CD14-positive monocyte (primary cell): ENCODE measurements at regions not wholly inside any gene's neighbourhood (a gene's known extent, or its start where the extent isn't known, plus 50 kb on each side); places are given as distances from the start of the nearest gene placed in this dataset.

Source experiments
- DNase-seq, 3 donors: peaks; one replicate each; pipeline ENCODE4 v3.0.0-alpha.2; 2011 to 2022
- H2AFZ ChIP-seq: 2 replicates; pipeline ENCODE4 v1.6.0; 2012; ENCODE audit warnings: mild to moderate bottlenecking, low read depth, low read length, inconsistent platforms; ENCODE audit not compliant: insufficient read depth, poor library complexity, severe bottlenecking
- H3K27ac ChIP-seq, 2 donors: 1 replicate in 1 of 2; 2 replicates in 1 of 2; pipeline ENCODE4 v1.5.1; 2012 to 2013; ENCODE audit warnings: low read length in 2 of 2, control low read depth in 1 of 2, inconsistent platforms in 1 of 2, low read depth in 1 of 2, mild to moderate bottlenecking in 1 of 2
- H3K27me3 ChIP-seq, 2 donors: one replicate each; pipeline versions ENCODE4 v1.6.0 to v1.6.1; 2011 to 2013; ENCODE audit warnings: low read length in 2 of 2; ENCODE audit not compliant: control insufficient read depth in 2 of 2, insufficient read depth in 2 of 2
- H3K36me3 ChIP-seq, 2 donors: replicated peaks in 1 of 2; 1 replicate in 1 of 2; 2 replicates in 1 of 2; pipeline versions ENCODE4 v1.5.1 to v1.6.1; 2012 to 2013; ENCODE audit warnings: low read length in 2 of 2, control low read depth in 1 of 2, inconsistent platforms in 1 of 2, mild to moderate bottlenecking in 1 of 2; ENCODE audit not compliant: insufficient read depth in 2 of 2, control insufficient read depth in 1 of 2
- H3K4me1 ChIP-seq, 2 donors: 1 replicate in 1 of 2; 2 replicates in 1 of 2; pipeline versions ENCODE4 v1.5.1 to v1.6.1; 2012 to 2013; ENCODE audit warnings: low read length in 2 of 2, control low read depth in 1 of 2, inconsistent platforms in 1 of 2, mild to moderate bottlenecking in 1 of 2, moderate library complexity in 1 of 2; ENCODE audit not compliant: insufficient read depth in 2 of 2, control insufficient read depth in 1 of 2
- H3K4me2 ChIP-seq: replicated peaks from 2 replicates; pipeline ENCODE3; 2012; ENCODE audit warnings: low read length, moderate library complexity, mild to moderate bottlenecking; ENCODE audit not compliant: poor library complexity, severe bottlenecking; ENCODE audit errors: extremely low read depth
- H3K4me3 ChIP-seq, 3 experiments: fragments of 200-600 bp in 1 of 3; sonication (generic) in 1 of 3; replicated peaks in 1 of 3; 1 replicate in 2 of 3; 2 replicates in 1 of 3; pipeline ENCODE4 v1.5.1; 2011 to 2013; ENCODE audit warnings: low read length in 3 of 3, mild to moderate bottlenecking in 3 of 3, control low read depth in 2 of 3, low read depth in 2 of 3, inconsistent platforms in 1 of 3, moderate library complexity in 1 of 3
- H3K79me2 ChIP-seq: 2 replicates; pipeline ENCODE4 v1.6.0; 2012; ENCODE audit warnings: mild to moderate bottlenecking, control low read depth, inconsistent platforms, low read length, moderate library complexity; ENCODE audit not compliant: insufficient read depth
- H3K9ac ChIP-seq: 2 replicates; pipeline ENCODE4 v1.6.0; 2017; ENCODE audit warnings: low read length, mild to moderate bottlenecking; ENCODE audit not compliant: insufficient read depth, poor library complexity, severe bottlenecking
- H3K9me3 ChIP-seq, 2 donors: replicated peaks in 1 of 2; 1 replicate in 1 of 2; 2 replicates in 1 of 2; pipeline versions ENCODE4 v1.5.1 to v1.6.1; 2012 to 2013; ENCODE audit warnings: low read length in 2 of 2, control low read depth in 1 of 2; ENCODE audit not compliant: control insufficient read depth in 1 of 2, insufficient read depth in 1 of 2
- H4K20me1 ChIP-seq: 2 replicates; pipeline ENCODE4 v1.6.0; 2012; ENCODE audit warnings: mild to moderate bottlenecking, low read length, control low read depth, moderate library complexity; ENCODE audit not compliant: insufficient read depth
- H3K27ac Mint-ChIP-seq, 7 donors: one replicate each; pipeline ENCODE4 v1.8.0; 2020; ENCODE audit warnings: mild to moderate bottlenecking in 7 of 7, mixed read lengths in 7 of 7, moderate library complexity in 6 of 7, inconsistent platforms in 2 of 7
- H3K27me3 Mint-ChIP-seq, 3 donors: one replicate each; pipeline ENCODE4 v1.8.0; 2021 to 2022; ENCODE audit warnings: low read depth in 3 of 3, mild to moderate bottlenecking in 3 of 3, mixed read lengths in 3 of 3, moderate library complexity in 3 of 3, inconsistent platforms in 1 of 3
- H3K36me3 Mint-ChIP-seq, 2 donors: one replicate each; pipeline ENCODE4 v1.8.0; 2020; ENCODE audit warnings: mixed read lengths in 2 of 2, inconsistent platforms in 1 of 2, mild to moderate bottlenecking in 1 of 2
- H3K4me1 Mint-ChIP-seq: one replicate; pipeline ENCODE4 v1.8.0; 2020; ENCODE audit warnings: mild to moderate bottlenecking, mixed read lengths
- H3K4me3 Mint-ChIP-seq, 2 donors: one replicate each; pipeline ENCODE4 v1.8.0; 2020; ENCODE audit warnings: mild to moderate bottlenecking in 2 of 2, mixed read lengths in 2 of 2, moderate library complexity in 1 of 2
- H3K9me3 Mint-ChIP-seq, 7 donors: one replicate each; pipeline ENCODE4 v1.8.0; 2020 to 2022; ENCODE audit warnings: mixed read lengths in 7 of 7, mild to moderate bottlenecking in 6 of 7, moderate library complexity in 6 of 7, inconsistent platforms in 2 of 7
- CTCF ChIP-seq: fragments of 200-600 bp; IDR thresholded peaks from one replicate; pipeline ENCODE4 v1.8.0; 2022; ENCODE audit warnings: antibody characterized with exemption, mild to moderate bottlenecking
- WGBS: methylation state at CpG from one replicate; pipeline ENCODE4 v1.1.5; 2013; ENCODE audit warnings: missing lambda C conversion rate; ENCODE audit not compliant: insufficient coverage; 5-methylcytosine and 5-hydroxymethylcytosine counted together
- intact Hi-C, 2 donors: fragments of 100-400 bp; cut with micrococcal nuclease; formaldehyde crosslinking; loops; one replicate each; pipeline versions ENCODE4 v1.15.0 to v1.15.1; 2023

GRCh38 chr2:67321588-67321903 is 75.6 kb upstream of the ETAA1 start:
- no peaks in the 10 kb centered on the region for H3K9me3 ChIP-seq
- Mint-ChIP-seq H3K27ac (no peak overlapping the region), H3K4me1 (no peaks in the 10 kb centered on the region), H3K9me3 (no peaks in the 10 kb centered on the region), H3K36me3 (no peaks in the 10 kb centered on the region), H3K27me3 (peaks cover 0 to 4% (median 1%) of the 10 kb centered on the region in 3 donors), H3K4me3 (no peak overlapping the region)
- DNase-seq: no peak
- H4K20me1 ChIP-seq: no peaks in the 10 kb centered on the region
- no peaks in the 10 kb centered on the region for H3K4me1 ChIP-seq
- H3K4me2 ChIP-seq: no peak overlapping the region
- WGBS: no CpG with 5 or more reads among the region's 3 CpGs
- no peak overlapping the region for H3K9ac ChIP-seq
- H3K36me3 ChIP-seq: no peaks in the 10 kb centered on the region
- no peak overlapping the region for H2AFZ ChIP-seq
- no peak for TF ChIP-seq CTCF
- H3K79me2 ChIP-seq: no peaks in the 10 kb centered on the region
- no peak overlapping the region for H3K4me3 ChIP-seq
- H3K27ac ChIP-seq: no peak overlapping the region
- H3K27me3 ChIP-seq: no peaks in the 10 kb centered on the region
- intact Hi-C loops: no loop called here

- H3K79me2 ChIP-seq: no peaks in the 10 kb centered on the region
- no peaks in the 10 kb centered on the region for H3K36me3 Mint-ChIP-seq
- H3K4me1 ChIP-seq: no peaks in the 10 kb centered on the region
- no peaks in the 10 kb centered on the region for H4K20me1 ChIP-seq
- no peaks in the 10 kb centered on the region for H3K4me1 Mint-ChIP-seq
- H3K4me3 ChIP-seq: no peak overlapping the region
- H3K4me2 ChIP-seq: no peak overlapping the region
- DNase-seq: no peak
- no peaks in the 10 kb centered on the region for H3K27me3 ChIP-seq
- H3K36me3 ChIP-seq: no peaks in the 10 kb centered on the region
- H3K9me3 ChIP-seq: no peaks in the 10 kb centered on the region
- WGBS: 43% methylated on average over 1 of the region's 3 CpGs
- H2AFZ ChIP-seq: no peak overlapping the region
- H3K27me3 Mint-ChIP-seq: peaks cover 0 to 5% (median 1%) of the 10 kb centered on the region in 3 donors
- no peak for TF ChIP-seq CTCF
- H3K9me3 Mint-ChIP-seq: no peaks in the 10 kb centered on the region
- H3K27ac ChIP-seq: no peak overlapping the region
- H3K27ac Mint-ChIP-seq: no peak overlapping the region
- intact Hi-C loops: no loop called here
- H3K9ac ChIP-seq: no peak overlapping the region
- H3K4me3 Mint-ChIP-seq: no peak overlapping the region
Observed at GRCh38 chr2:67322353-67323001, 74.7 kb upstream of the ETAA1 start.
